Vagina (tissue), 2 donors: ENCODE measurements at regions not wholly inside any gene's neighbourhood (a gene's known extent, or its start where the extent isn't known, plus 50 kb on each side); places are given as distances from the start of the nearest gene placed in this dataset.

Experiments
- DNase-seq, 2 donors: peaks; one replicate each; pipeline ENCODE4 v3.0.0-alpha.2; 2017; ENCODE audit errors: extremely low spot score in 2 of 2
- H3K27ac ChIP-seq: fragments of 200-600 bp; sonication (generic); one replicate; pipeline ENCODE4 v1.5.1; 2019
- H3K27me3 ChIP-seq: fragments of 200-600 bp; sonication (generic); one replicate; pipeline ENCODE4 v1.5.1; 2019
- H3K36me3 ChIP-seq, 2 donors: fragments of 200-600 bp; sonication (generic); one replicate each; pipeline ENCODE4 v1.5.1; 2017 to 2019
- H3K4me1 ChIP-seq: fragments of 200-600 bp; sonication (generic); one replicate; pipeline ENCODE4 v1.5.1; 2019
- H3K4me3 ChIP-seq, 2 donors: fragments of 200-600 bp; sonication (generic); 1 replicate in 1 of 2; 2 replicates in 1 of 2; pipeline ENCODE4 v1.5.1; 2016 to 2019
- H3K9me3 ChIP-seq: fragments of 200-600 bp; sonication (generic); one replicate; pipeline ENCODE4 v1.5.1; 2019
- POLR2A ChIP-seq, 2 donors: fragments of 450-650 bp; IDR thresholded peaks; one replicate each; pipeline ENCODE4 v1.6.1; 2017; ENCODE audit warnings: antibody characterized with exemption in 2 of 2, mild to moderate bottlenecking in 2 of 2, moderate library complexity in 2 of 2
- POLR2AphosphoS5 ChIP-seq, 2 donors: sonication (generic); formaldehyde crosslinking; IDR thresholded peaks; one replicate each; pipeline ENCODE4 v1.9.0; 2017; ENCODE audit warnings: antibody characterized with exemption in 2 of 2, mild to moderate bottlenecking in 2 of 2, low read depth in 1 of 2; ENCODE audit not compliant: insufficient read depth in 1 of 2
- intact Hi-C: fragments of 100-400 bp; cut with DNase I; formaldehyde crosslinking; loops from one replicate; pipeline ENCODE4 v1.15.1; 2023
- TF ChIP-seq, protein P1 (sequence below), 3 experiments: fragments of 450-650 bp in 2 of 3; fragments of 200-600 bp in 1 of 3; sonication (generic) in 1 of 3; IDR thresholded peaks; one replicate each; pipeline ENCODE4 v1.5.1; 2017 to 2019; ENCODE audit warnings: antibody characterized with exemption in 3 of 3, mild to moderate bottlenecking in 2 of 3, moderate library complexity in 2 of 3

DNA sequence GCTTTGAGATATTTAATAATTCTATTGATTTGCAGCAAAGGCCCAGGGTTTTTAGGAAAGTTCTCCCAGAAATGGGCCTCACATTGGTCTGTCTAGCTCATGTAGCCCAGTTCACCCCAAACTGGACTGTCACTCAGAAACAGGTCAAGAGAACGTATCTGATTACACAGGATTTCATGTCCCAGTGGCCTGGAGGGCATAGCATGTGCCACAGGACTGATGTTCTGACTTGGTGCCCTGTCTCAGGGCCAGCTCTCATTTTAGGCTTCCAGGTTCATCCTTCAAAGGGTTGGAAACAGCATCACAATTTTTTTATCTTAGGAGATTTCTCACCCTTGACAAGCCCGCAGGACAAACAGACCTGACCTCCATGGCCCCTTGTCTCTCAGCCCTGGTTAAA is 398.4 kb upstream of the AZI2 start:
- intact Hi-C loops = no loop called here
- H3K36me3 ChIP-seq = no peaks in the 10 kb centered on the region
- H3K27ac ChIP-seq = no peak overlapping the region
- H3K4me3 ChIP-seq = no peak overlapping the region
- no peaks in the 10 kb centered on the region for H3K27me3 ChIP-seq
- no peak for TF ChIP-seq POLR2A (IDR thresholded peaks at IDR 0.05)
- TF ChIP-seq, protein P1, sequence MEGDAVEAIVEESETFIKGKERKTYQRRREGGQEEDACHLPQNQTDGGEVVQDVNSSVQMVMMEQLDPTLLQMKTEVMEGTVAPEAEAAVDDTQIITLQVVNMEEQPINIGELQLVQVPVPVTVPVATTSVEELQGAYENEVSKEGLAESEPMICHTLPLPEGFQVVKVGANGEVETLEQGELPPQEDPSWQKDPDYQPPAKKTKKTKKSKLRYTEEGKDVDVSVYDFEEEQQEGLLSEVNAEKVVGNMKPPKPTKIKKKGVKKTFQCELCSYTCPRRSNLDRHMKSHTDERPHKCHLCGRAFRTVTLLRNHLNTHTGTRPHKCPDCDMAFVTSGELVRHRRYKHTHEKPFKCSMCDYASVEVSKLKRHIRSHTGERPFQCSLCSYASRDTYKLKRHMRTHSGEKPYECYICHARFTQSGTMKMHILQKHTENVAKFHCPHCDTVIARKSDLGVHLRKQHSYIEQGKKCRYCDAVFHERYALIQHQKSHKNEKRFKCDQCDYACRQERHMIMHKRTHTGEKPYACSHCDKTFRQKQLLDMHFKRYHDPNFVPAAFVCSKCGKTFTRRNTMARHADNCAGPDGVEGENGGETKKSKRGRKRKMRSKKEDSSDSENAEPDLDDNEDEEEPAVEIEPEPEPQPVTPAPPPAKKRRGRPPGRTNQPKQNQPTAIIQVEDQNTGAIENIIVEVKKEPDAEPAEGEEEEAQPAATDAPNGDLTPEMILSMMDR (IDR thresholded peaks at IDR 0.05) = no peak
- no peak for TF ChIP-seq POLR2AphosphoS5 (IDR thresholded peaks at IDR 0.05; ENCODE audit: insufficient read depth in 1 of 2, low read depth in 1 of 2)
- no peak for DNase-seq
- H3K9me3 ChIP-seq = no peaks in the 10 kb centered on the region
- H3K4me1 ChIP-seq = peaks cover 6% of the 10 kb centered on the region

DNA sequence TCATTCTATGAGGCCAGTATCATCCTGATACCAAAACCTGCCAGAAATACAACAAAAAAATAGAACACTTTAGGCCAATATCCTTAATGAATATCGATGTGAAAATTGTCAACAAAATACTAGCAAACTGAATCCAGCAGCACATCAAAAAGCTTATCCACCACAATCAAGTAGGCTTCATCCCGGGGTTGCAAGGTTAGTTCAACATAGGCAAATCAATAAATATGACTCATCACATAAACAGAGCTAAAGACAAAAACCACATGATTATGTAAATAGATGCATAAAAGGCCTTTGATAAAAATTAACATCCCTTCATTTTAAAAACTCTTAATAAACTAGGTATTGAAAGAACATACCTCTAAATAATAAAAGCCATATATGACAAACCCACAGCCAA is 403.2 kb upstream of the AZI2 start:
- DNase-seq = no peak
- intact Hi-C loops = no loop called here
- no peak for TF ChIP-seq POLR2A (IDR thresholded peaks at IDR 0.05)
- no peak for TF ChIP-seq POLR2AphosphoS5 (IDR thresholded peaks at IDR 0.05; ENCODE audit: insufficient read depth in 1 of 2, low read depth in 1 of 2)
- TF ChIP-seq, protein P1 (IDR thresholded peaks at IDR 0.05) = no peak
- Histone ChIP-seq H3K4me1 (no peaks in the 10 kb centered on the region), H3K36me3 (no peaks in the 10 kb centered on the region), H3K4me3 (no peak overlapping the region), H3K9me3 (no peaks in the 10 kb centered on the region), H3K27me3 (no peaks in the 10 kb centered on the region), H3K27ac (no peak overlapping the region)

DNA sequence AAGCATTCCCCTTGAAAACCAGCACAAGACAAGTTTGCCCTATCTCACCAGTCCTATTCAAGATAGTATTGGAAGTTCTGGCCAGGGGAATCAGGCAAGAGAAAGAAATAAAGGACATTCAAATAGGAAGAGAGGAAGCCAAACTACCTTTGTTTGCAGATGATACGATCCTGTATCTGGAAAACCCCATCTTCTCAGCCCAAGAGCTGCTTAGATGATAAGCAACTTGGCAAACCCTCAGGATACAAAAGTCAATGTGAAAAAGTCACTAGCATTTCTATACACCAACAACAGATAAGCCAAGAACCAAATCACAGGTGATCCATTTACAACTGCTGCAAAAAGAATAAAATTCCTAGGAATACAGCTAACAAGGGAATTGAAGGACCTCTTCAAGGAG is 403.7 kb upstream of the AZI2 start:
- Histone ChIP-seq H3K36me3 (no peaks in the 10 kb centered on the region), H3K9me3 (no peaks in the 10 kb centered on the region), H3K27ac (no peak overlapping the region), H3K4me3 (no peak overlapping the region), H3K27me3 (no peaks in the 10 kb centered on the region), H3K4me1 (no peaks in the 10 kb centered on the region)
- no peak for DNase-seq
- TF ChIP-seq POLR2AphosphoS5 (IDR thresholded peaks at IDR 0.05; ENCODE audit: insufficient read depth in 1 of 2, low read depth in 1 of 2) (no peak), POLR2A (IDR thresholded peaks at IDR 0.05) (no peak)
- TF ChIP-seq, protein P1 (IDR thresholded peaks at IDR 0.05) = no peak
- intact Hi-C loops = no loop called here

- Histone ChIP-seq H3K9me3 (no peaks in the 10 kb centered on the region), H3K4me1 (no peaks in the 10 kb centered on the region), H3K27ac (no peak overlapping the region), H3K27me3 (no peaks in the 10 kb centered on the region), H3K36me3 (no peaks in the 10 kb centered on the region), H3K4me3 (no peak overlapping the region)
- DNase-seq = no peak
- intact Hi-C loops = no loop called here
- TF ChIP-seq POLR2AphosphoS5 (IDR thresholded peaks at IDR 0.05; ENCODE audit: insufficient read depth in 1 of 2, low read depth in 1 of 2) = no peak
These were observed 407.4 kb upstream of the AZI2 start for GRCh38 chr3:28756056-28756455.

- no peaks in the 10 kb centered on the region for H3K9me3 ChIP-seq
- intact Hi-C loops = no loop called here
- H3K27ac ChIP-seq = no peak overlapping the region
- H3K27me3 ChIP-seq = no peaks in the 10 kb centered on the region
- no peak overlapping the region for H3K4me3 ChIP-seq
- no peaks in the 10 kb centered on the region for H3K36me3 ChIP-seq
- DNase-seq = no peak
- no peaks in the 10 kb centered on the region for H3K4me1 ChIP-seq
- no peak for TF ChIP-seq POLR2A (IDR thresholded peaks at IDR 0.05)
- TF ChIP-seq, protein P1 (IDR thresholded peaks at IDR 0.05) = no peak
- no peak for TF ChIP-seq POLR2AphosphoS5 (IDR thresholded peaks at IDR 0.05; ENCODE audit: insufficient read depth in 1 of 2, low read depth in 1 of 2)
These were observed 409.5 kb upstream of the AZI2 start for GRCh38 chr3:28758115-28758514.

DNA sequence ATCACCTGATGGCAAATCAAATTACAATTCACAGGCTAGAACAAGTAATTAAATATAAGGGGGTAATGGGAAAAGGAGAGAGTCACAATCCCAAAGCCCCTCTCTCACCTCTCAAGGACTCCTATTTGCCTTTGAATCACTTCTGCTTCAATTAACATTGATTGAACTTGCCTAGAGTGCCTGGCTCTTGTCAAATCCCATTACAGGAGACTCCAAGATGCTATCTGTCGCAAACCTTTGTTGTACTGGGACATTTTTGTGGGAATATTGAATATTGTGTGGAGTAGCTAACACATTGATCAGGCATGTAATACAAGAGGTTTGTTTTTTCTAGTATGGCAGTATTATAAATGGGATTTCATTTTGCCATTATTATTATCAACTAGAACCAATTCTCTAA is 412.8 kb upstream of the AZI2 start:
- no peak for DNase-seq
- TF ChIP-seq POLR2A (IDR thresholded peaks at IDR 0.05) (no peak), POLR2AphosphoS5 (IDR thresholded peaks at IDR 0.05; ENCODE audit: insufficient read depth in 1 of 2, low read depth in 1 of 2) (no peak)
- TF ChIP-seq, protein P1 (IDR thresholded peaks at IDR 0.05) = no peak
- H3K27me3 ChIP-seq = no peaks in the 10 kb centered on the region
- intact Hi-C loops = no loop called here
- H3K36me3 ChIP-seq = no peaks in the 10 kb centered on the region
- H3K4me1 ChIP-seq = no peaks in the 10 kb centered on the region
- no peak overlapping the region for H3K4me3 ChIP-seq
- no peak overlapping the region for H3K27ac ChIP-seq
- H3K9me3 ChIP-seq = no peaks in the 10 kb centered on the region
